ENCODE measurements at regions not wholly inside any gene's neighbourhood (a gene's known extent, or its start where the extent isn't known, plus 50 kb on each side); places are given as distances from the start of the nearest gene placed in this dataset.

DNA sequence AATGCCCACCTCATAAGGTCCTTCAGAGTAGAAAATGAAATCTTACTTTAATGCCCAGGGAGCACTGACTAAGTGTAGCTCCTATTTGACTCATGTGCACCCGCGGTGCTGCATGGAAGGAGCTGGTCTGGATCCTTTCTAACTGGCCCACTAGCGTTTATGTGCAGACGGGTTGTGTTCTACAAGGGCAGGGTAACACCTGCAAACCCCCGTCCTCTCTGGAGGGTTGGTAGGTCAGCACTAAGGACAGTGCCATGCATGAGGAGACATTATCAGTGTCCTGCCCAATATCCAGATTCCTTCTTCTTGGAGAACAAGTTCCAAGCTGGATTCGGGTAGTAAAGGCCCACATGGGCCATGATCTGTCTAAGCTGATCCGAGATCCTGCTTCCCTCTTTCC is 140.3 kb downstream of the ANKRD60 start:
- no peaks in the 10 kb centered on the region for H3K9me3 ChIP-seq (replicated peaks; ENCODE audit: control insufficient read depth, insufficient read depth, low read length)
- 24% methylated on average over 7 of the region's 7 CpGs for WGBS (ENCODE audit: insufficient coverage, insufficient replicate concordance, low lambda C conversion rate, missing lambda C conversion rate)
- in situ Hi-C loops (cut with MboI): loop anchor here (5.0 kb wide), 1 partner anchor 49 kb away; no protein-coding TSS in a partner anchor
- H3K4me1 ChIP-seq (ENCODE audit: control insufficient read depth, insufficient read depth, low read length): no peaks in the 10 kb centered on the region
- FAIRE-seq (no peak), ATAC-seq (no peak), DNase-seq (ENCODE audit: low read depth, low spot score) (no peak)
- CTCF ChIA-PET: interaction anchor here (0.8 to 3.4 kb wide), 8 partner anchors 16 to 491 kb away, joined by 3 to 48 read pairs (median 6); no protein-coding TSS in a partner anchor
- intact Hi-C loops (cut with micrococcal nuclease; ENCODE audit: unreplicated experiment): no loop called here
- TF ChIP-seq ASH2L (IDR thresholded peaks at IDR 0.05; ENCODE audit: borderline replicate concordance, low read depth): no peak
- TF ChIP-seq, protein P1, sequence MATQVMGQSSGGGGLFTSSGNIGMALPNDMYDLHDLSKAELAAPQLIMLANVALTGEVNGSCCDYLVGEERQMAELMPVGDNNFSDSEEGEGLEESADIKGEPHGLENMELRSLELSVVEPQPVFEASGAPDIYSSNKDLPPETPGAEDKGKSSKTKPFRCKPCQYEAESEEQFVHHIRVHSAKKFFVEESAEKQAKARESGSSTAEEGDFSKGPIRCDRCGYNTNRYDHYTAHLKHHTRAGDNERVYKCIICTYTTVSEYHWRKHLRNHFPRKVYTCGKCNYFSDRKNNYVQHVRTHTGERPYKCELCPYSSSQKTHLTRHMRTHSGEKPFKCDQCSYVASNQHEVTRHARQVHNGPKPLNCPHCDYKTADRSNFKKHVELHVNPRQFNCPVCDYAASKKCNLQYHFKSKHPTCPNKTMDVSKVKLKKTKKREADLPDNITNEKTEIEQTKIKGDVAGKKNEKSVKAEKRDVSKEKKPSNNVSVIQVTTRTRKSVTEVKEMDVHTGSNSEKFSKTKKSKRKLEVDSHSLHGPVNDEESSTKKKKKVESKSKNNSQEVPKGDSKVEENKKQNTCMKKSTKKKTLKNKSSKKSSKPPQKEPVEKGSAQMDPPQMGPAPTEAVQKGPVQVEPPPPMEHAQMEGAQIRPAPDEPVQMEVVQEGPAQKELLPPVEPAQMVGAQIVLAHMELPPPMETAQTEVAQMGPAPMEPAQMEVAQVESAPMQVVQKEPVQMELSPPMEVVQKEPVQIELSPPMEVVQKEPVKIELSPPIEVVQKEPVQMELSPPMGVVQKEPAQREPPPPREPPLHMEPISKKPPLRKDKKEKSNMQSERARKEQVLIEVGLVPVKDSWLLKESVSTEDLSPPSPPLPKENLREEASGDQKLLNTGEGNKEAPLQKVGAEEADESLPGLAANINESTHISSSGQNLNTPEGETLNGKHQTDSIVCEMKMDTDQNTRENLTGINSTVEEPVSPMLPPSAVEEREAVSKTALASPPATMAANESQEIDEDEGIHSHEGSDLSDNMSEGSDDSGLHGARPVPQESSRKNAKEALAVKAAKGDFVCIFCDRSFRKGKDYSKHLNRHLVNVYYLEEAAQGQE (IDR thresholded peaks at IDR 0.05; ENCODE audit: low read depth, low read length): peak; percentile 43; the same call in 1 of the 2 replicates
- no peak for TF ChIP-seq NFIC (IDR thresholded peaks at IDR 0.05; ENCODE audit: low read depth, low read length)
- TF ChIP-seq, protein P2, sequence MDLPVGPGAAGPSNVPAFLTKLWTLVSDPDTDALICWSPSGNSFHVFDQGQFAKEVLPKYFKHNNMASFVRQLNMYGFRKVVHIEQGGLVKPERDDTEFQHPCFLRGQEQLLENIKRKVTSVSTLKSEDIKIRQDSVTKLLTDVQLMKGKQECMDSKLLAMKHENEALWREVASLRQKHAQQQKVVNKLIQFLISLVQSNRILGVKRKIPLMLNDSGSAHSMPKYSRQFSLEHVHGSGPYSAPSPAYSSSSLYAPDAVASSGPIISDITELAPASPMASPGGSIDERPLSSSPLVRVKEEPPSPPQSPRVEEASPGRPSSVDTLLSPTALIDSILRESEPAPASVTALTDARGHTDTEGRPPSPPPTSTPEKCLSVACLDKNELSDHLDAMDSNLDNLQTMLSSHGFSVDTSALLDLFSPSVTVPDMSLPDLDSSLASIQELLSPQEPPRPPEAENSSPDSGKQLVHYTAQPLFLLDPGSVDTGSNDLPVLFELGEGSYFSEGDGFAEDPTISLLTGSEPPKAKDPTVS (IDR thresholded peaks at IDR 0.05; ENCODE audit: low read depth, low read length): no peak
- TF ChIP-seq POLR2AphosphoS2 (IDR thresholded peaks at IDR 0.05; ENCODE audit: low read depth, low read length): no peak
- no peak for TF ChIP-seq WRNIP1 (IDR thresholded peaks at IDR 0.05; ENCODE audit: borderline replicate concordance, low read depth, low read length)
- no peak for TF ChIP-seq ZNF24 (IDR thresholded peaks at IDR 0.05)
- no peak overlapping the region for H3K27ac ChIP-seq (ENCODE audit: control insufficient read depth, insufficient read depth)
- POLR2A ChIA-PET: no interaction called here
- peaks cover 2 to 6% of the 10 kb centered on the region in 2 experiments; a peak in 3 of 4 replicates for H3K27me3 ChIP-seq (replicated peaks in 1 of 2; ENCODE audit: control insufficient read depth in 2 of 2, insufficient read depth in 2 of 2, low read length in 1 of 2)
- no peak overlapping the region for H2AFZ ChIP-seq (ENCODE audit: control insufficient read depth, low read depth, low read length)
- no peak overlapping the region for H3K4me2 ChIP-seq (ENCODE audit: control insufficient read depth, insufficient read depth)
- SMC1A ChIA-PET (ENCODE audit: uncharacterized antibody, unreplicated experiment): interaction anchor here (0.7 to 1.8 kb wide), 6 partner anchors 92 to 482 kb away, joined by 3 to 11 read pairs (median 4); no protein-coding TSS in a partner anchor
- H3K36me3 ChIP-seq (ENCODE audit: control insufficient read depth in 2 of 2, insufficient read depth in 2 of 2, low read length in 1 of 2): no peaks in the 10 kb centered on the region
- no peak overlapping the region for H3K9ac ChIP-seq (ENCODE audit: control insufficient read depth, insufficient read depth, low read length)
- no TSS peak for BruUV-seq (replicated peaks)
- H4K20me1 ChIP-seq (ENCODE audit: control insufficient read depth, insufficient read depth): no peaks in the 10 kb centered on the region
- RAD21 ChIA-PET (ENCODE audit: unreplicated experiment): interaction anchor here (1.2 to 2.9 kb wide), 4 partner anchors 10 to 486 kb away, joined by 3 to 21 read pairs (median 6); partner anchors contain the start of gene ZBP1
- no peak overlapping the region for H3K4me3 ChIP-seq
- no peaks in the 10 kb centered on the region for H3K79me2 ChIP-seq (ENCODE audit: control insufficient read depth, insufficient read depth, low read length)

Data from GM12878 (cell line).